ENCODE measurements at regions not wholly inside any gene's neighbourhood (a gene's known extent, or its start where the extent isn't known, plus 50 kb on each side); places are given as distances from the start of the nearest gene placed in this dataset.

- TF ChIP-seq CTCF (IDR thresholded peaks at IDR 0.05) (no peak), ZFX (IDR thresholded peaks at IDR 0.05; ENCODE audit: borderline replicate concordance) (no peak)
These were observed 223.2 kb downstream of the ANAPC1 start for GRCh38 chr2:111660811-111661210.

Measured in 22Rv1 (cell line).